HUES64 (cell line): ENCODE measurements at regions not wholly inside any gene's neighbourhood (a gene's known extent, or its start where the extent isn't known, plus 50 kb on each side); places are given as distances from the start of the nearest gene placed in this dataset.

ENCODE experiments used
- H3K27ac ChIP-seq: 2 replicates; pipeline ENCODE4 v1.7.0; 2013; ENCODE audit warnings: low read depth, low read length, inconsistent platforms
- H3K27me3 ChIP-seq: 2 replicates; pipeline ENCODE4 v1.6.1; 2013; ENCODE audit warnings: mild to moderate bottlenecking, low read length; ENCODE audit not compliant: insufficient read depth
- H3K36me3 ChIP-seq: 2 replicates; pipeline ENCODE4 v1.6.1; 2013; ENCODE audit warnings: mild to moderate bottlenecking, low read length; ENCODE audit not compliant: insufficient read depth
- H3K4me1 ChIP-seq: 2 replicates; pipeline ENCODE4 v1.6.1; 2013; ENCODE audit warnings: mild to moderate bottlenecking, low read length, moderate library complexity; ENCODE audit not compliant: insufficient read depth
- H3K4me3 ChIP-seq: 2 replicates; pipeline ENCODE4 v1.5.1; 2013; ENCODE audit warnings: mild to moderate bottlenecking, low read length, moderate library complexity
- H3K9ac ChIP-seq: 2 replicates; pipeline ENCODE4 v1.6.1; 2013; ENCODE audit warnings: mild to moderate bottlenecking, low read depth, low read length
- H3K9me3 ChIP-seq: 2 replicates; pipeline ENCODE4 v1.6.1; 2013; ENCODE audit warnings: low read depth, low read length; ENCODE audit not compliant: insufficient read depth
- WGBS: fragments of 150-250, 120-280 bp; methylation state at CpG from one replicate; pipeline ENCODE4 v1.1.7; 2013; ENCODE audit warnings: missing lambda C conversion rate; 5-methylcytosine and 5-hydroxymethylcytosine counted together

DNA sequence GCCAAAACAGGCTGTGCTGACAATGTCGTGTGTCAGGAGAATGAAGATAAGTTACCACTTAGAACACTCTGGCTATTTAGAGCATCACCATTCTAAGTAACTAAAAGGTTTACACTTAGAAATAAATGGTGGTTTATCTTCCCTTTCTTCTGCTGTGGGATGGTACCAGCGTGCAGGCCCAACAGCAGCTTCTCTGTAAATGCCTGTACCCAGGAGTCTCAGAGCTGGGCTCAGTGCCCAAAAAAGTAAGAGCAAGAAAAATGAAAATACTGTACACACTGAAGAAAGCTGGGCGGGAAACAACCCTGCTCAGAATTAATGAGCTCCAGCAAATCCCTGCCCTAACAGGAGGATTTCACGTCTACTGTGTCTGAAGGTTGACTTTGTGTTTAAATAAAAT, 206.5 kb downstream of the MFSD1 start:
- Histone ChIP-seq H3K4me1 (no peaks in the 10 kb centered on the region), H3K27ac (no peak overlapping the region), H3K36me3 (no peaks in the 10 kb centered on the region), H3K4me3 (no peak overlapping the region), H3K9me3 (no peaks in the 10 kb centered on the region), H3K27me3 (no peaks in the 10 kb centered on the region), H3K9ac (no peak overlapping the region)
- WGBS, result 93% methylated on average over 4 of the region's 4 CpGs

DNA sequence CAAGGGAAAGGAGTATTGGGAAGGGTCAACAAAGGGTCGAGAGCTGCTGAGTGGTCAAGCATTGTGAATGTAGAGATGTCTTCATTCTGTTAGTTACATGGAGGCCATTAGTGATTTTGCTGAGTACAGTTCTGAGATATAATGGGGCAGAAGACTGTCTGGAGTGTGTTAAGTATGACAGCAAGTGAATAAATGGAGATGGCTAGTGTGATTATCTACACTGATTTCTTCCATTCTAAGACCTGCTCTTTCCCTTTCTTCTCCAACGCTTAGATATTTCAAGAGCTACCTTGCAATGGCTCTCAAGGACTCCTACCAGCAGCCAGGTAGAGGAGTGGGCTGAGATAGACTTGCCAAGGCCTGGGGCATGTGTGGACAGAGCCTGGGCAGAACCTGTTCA, 216.5 kb downstream of the MFSD1 start:
- Histone ChIP-seq H3K9me3 (peaks cover 15% of the 10 kb centered on the region), H3K4me1 (no peaks in the 10 kb centered on the region), H3K9ac (no peak overlapping the region), H3K4me3 (no peak overlapping the region), H3K36me3 (no peaks in the 10 kb centered on the region), H3K27ac (no peak overlapping the region), H3K27me3 (no peaks in the 10 kb centered on the region)
- WGBS, result 90% methylated on average over 1 of the region's 2 CpGs

- Histone ChIP-seq H3K9ac (no peak overlapping the region), H3K4me3 (no peak overlapping the region), H3K36me3 (no peaks in the 10 kb centered on the region), H3K27me3 (no peaks in the 10 kb centered on the region), H3K9me3 (peaks cover 20% of the 10 kb centered on the region), H3K4me1 (no peaks in the 10 kb centered on the region), H3K27ac (no peak overlapping the region)
- 42% methylated on average over 2 of the region's 2 CpGs for WGBS
Measured at GRCh38 chr3:159025733-159026132, 223.9 kb downstream of the MFSD1 start.

- Histone ChIP-seq H3K27ac (no peak overlapping the region), H3K4me1 (no peaks in the 10 kb centered on the region), H3K9ac (no peak overlapping the region), H3K36me3 (no peaks in the 10 kb centered on the region), H3K9me3 (peaks cover 20% of the 10 kb centered on the region), H3K4me3 (no peak overlapping the region), H3K27me3 (no peaks in the 10 kb centered on the region)
- 94% methylated on average over 1 of the region's 1 CpG for WGBS
Measured at GRCh38 chr3:159026510-159026909, 224.7 kb downstream of the MFSD1 start.

GRCh38 chr3:159028706-159029105, 226.9 kb downstream of the MFSD1 start:
- no peaks in the 10 kb centered on the region for H3K27me3 ChIP-seq
- no peak overlapping the region for H3K27ac ChIP-seq
- no peaks in the 10 kb centered on the region for H3K4me1 ChIP-seq
- 89% methylated on average over 1 of the region's 1 CpG for WGBS
- H3K9ac ChIP-seq, result no peak overlapping the region
- 0 out of 2 replicates have a peak, but pooled peaks cover 2% of the 10 kb centered on the region for H3K9me3 ChIP-seq
- no peaks in the 10 kb centered on the region for H3K36me3 ChIP-seq
- no peak overlapping the region for H3K4me3 ChIP-seq

- Histone ChIP-seq H3K27ac (no peak overlapping the region), H3K9me3 (0 out of 2 replicates have a peak, but pooled peaks cover 2% of the 10 kb centered on the region), H3K4me3 (no peak overlapping the region), H3K9ac (no peak overlapping the region), H3K36me3 (no peaks in the 10 kb centered on the region), H3K4me1 (no peaks in the 10 kb centered on the region), H3K27me3 (no peaks in the 10 kb centered on the region)
- 94% methylated on average over 2 of the region's 3 CpGs for WGBS
Measured at GRCh38 chr3:159029306-159030026, 227.6 kb downstream of the MFSD1 start.

DNA sequence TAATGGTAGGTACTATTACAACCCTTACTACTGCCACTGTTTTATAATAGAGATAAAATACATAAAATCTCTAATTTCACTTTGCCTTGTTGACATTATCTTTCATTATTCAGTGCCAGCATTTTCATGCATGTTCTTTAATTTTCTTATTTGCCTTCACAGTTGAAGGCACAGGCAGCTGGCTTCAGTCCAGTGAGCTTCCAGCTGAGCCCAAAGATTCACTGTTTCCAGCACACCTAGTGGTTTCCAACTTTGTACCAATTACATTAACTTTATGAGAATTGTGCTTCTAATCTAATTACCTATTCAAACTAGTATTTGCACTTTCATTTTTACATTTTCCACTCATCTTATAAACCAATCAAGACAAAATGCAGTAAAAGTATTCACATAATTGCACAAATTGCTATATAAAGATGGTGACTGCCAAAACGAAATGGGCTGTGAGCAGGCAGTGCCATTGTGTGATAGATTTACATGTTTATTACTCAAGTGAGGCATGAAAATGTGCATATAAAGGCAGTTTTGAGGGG, 228.3 kb downstream of the MFSD1 start:
- Histone ChIP-seq H3K9ac (no peak overlapping the region), H3K27me3 (no peaks in the 10 kb centered on the region), H3K27ac (no peak overlapping the region), H3K9me3 (no peaks in the 10 kb centered on the region), H3K4me1 (no peaks in the 10 kb centered on the region), H3K36me3 (no peaks in the 10 kb centered on the region), H3K4me3 (no peak overlapping the region)
- WGBS, result 88% methylated on average over 1 of the region's 1 CpG

- Histone ChIP-seq H3K4me3 (no peak overlapping the region), H3K27me3 (no peaks in the 10 kb centered on the region), H3K9me3 (no peaks in the 10 kb centered on the region), H3K27ac (no peak overlapping the region), H3K36me3 (no peaks in the 10 kb centered on the region), H3K4me1 (no peaks in the 10 kb centered on the region), H3K9ac (no peak overlapping the region)
- 81% methylated on average over 6 of the region's 6 CpGs for WGBS
Measured at GRCh38 chr3:159030886-159031679, 229.2 kb downstream of the MFSD1 start.

GRCh38 chr3:159032311-159032710, 230.5 kb downstream of the MFSD1 start:
- Histone ChIP-seq H3K4me1 (no peaks in the 10 kb centered on the region), H3K27ac (no peak overlapping the region), H3K4me3 (no peak overlapping the region), H3K9ac (no peak overlapping the region), H3K9me3 (no peaks in the 10 kb centered on the region), H3K36me3 (no peaks in the 10 kb centered on the region), H3K27me3 (no peaks in the 10 kb centered on the region)
- 95% methylated on average over 1 of the region's 1 CpG for WGBS

- 75% methylated on average over 2 of the region's 2 CpGs for WGBS
- no peak overlapping the region for H3K4me3 ChIP-seq
- H3K36me3 ChIP-seq, result no peaks in the 10 kb centered on the region
- no peaks in the 10 kb centered on the region for H3K9me3 ChIP-seq
- no peaks in the 10 kb centered on the region for H3K27me3 ChIP-seq
- no peaks in the 10 kb centered on the region for H3K4me1 ChIP-seq
- no peak overlapping the region for H3K27ac ChIP-seq
- H3K9ac ChIP-seq, result no peak overlapping the region
Measured at GRCh38 chr3:159038405-159038804, 236.6 kb downstream of the MFSD1 start.

DNA sequence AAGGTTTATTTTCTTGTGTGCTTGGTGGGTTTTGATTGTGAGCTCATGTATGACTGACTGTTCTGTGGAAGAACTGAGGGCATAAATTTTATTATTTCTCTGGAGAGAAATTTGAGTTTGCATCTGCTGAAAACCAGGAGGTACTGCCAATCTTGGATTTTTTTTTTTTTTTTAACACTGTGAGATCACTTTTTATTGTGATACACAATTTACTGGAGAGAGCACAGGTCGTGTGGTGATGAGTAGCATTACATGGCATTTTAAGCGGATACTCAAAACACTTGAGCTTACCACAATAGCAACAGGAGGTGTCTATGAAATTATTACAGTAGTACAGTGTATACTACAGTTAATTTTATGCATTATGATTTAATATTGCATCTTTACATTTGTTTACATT, 237.4 kb downstream of the MFSD1 start:
- H3K36me3 ChIP-seq, result no peaks in the 10 kb centered on the region

More for the DNA sequence above, 237.4 kb downstream of the MFSD1 start:
- no peaks in the 10 kb centered on the region for H3K27me3 ChIP-seq
- no peak overlapping the region for H3K9ac ChIP-seq
- WGBS, result no CpG with 5 or more reads among the region's 2 CpGs
- no peak overlapping the region for H3K4me3 ChIP-seq
- H3K27ac ChIP-seq, result no peak overlapping the region
- H3K9me3 ChIP-seq, result no peaks in the 10 kb centered on the region
- no peaks in the 10 kb centered on the region for H3K4me1 ChIP-seq
